SK-N-SH (cell line): ENCODE measurements at regions not wholly inside any gene's neighbourhood (a gene's known extent, or its start where the extent isn't known, plus 50 kb on each side); places are given as distances from the start of the nearest gene placed in this dataset.

ENCODE experiments used
- EZH2phosphoT487 ChIP-seq: fragments of 200-600 bp; sonication (generic); IDR thresholded peaks from 2 replicates; pipeline ENCODE4 v1.6.1; 2017; ENCODE audit warnings: low read depth, mixed run types, mild to moderate bottlenecking, antibody characterized with exemption, moderate library complexity, borderline replicate concordance
- GABPA ChIP-seq: IDR thresholded peaks from 2 replicates; pipeline ENCODE4 v1.4.0; 2012; ENCODE audit warnings: low read depth, mild to moderate bottlenecking
- GATA2 ChIP-seq: sonication (generic); formaldehyde crosslinking; IDR thresholded peaks from 2 replicates; pipeline ENCODE4 v1.5.0; 2020; ENCODE audit warnings: mild to moderate bottlenecking, missing genetic modification reagents
- JUND ChIP-seq: IDR thresholded peaks from 2 replicates; pipeline ENCODE4 v1.4.0; 2012
- MXI1 ChIP-seq: IDR thresholded peaks from 2 replicates; pipeline ENCODE4 v1.6.1; 2012; ENCODE audit warnings: mild to moderate bottlenecking, low read depth, low read length, improper control_type of control experiment
- NFIC ChIP-seq: IDR thresholded peaks from 2 replicates; pipeline ENCODE4 v1.4.0; 2012; ENCODE audit warnings: borderline replicate concordance
- POLR2AphosphoS5 ChIP-seq: IDR thresholded peaks from 2 replicates; pipeline ENCODE4 v1.6.1; 2012; ENCODE audit warnings: low read depth, low read length
- SIN3A ChIP-seq: IDR thresholded peaks from 2 replicates; pipeline ENCODE4 v1.6.1; 2012; ENCODE audit warnings: low read depth, mild to moderate bottlenecking, low read length, moderate library complexity, borderline replicate concordance
- SMC3 ChIP-seq: IDR thresholded peaks from 2 replicates; pipeline ENCODE4 v1.6.1; 2012; ENCODE audit warnings: low read depth, low read length, improper control_type of control experiment
- YY1 ChIP-seq: IDR thresholded peaks from 2 replicates; pipeline ENCODE4 v1.4.0; 2012; ENCODE audit warnings: low read depth, mild to moderate bottlenecking
- TF ChIP-seq, protein P1 (sequence below): fragments of 200-600 bp; sonication (generic); IDR thresholded peaks from 2 replicates; pipeline ENCODE4 v1.6.1; 2017; ENCODE audit warnings: antibody characterized with exemption, mild to moderate bottlenecking, moderate library complexity
- TF ChIP-seq, protein P2 (sequence below): IDR thresholded peaks from 2 replicates; pipeline ENCODE4 v1.6.1; 2012; ENCODE audit warnings: mild to moderate bottlenecking, low read depth, low read length, moderate library complexity

DNA sequence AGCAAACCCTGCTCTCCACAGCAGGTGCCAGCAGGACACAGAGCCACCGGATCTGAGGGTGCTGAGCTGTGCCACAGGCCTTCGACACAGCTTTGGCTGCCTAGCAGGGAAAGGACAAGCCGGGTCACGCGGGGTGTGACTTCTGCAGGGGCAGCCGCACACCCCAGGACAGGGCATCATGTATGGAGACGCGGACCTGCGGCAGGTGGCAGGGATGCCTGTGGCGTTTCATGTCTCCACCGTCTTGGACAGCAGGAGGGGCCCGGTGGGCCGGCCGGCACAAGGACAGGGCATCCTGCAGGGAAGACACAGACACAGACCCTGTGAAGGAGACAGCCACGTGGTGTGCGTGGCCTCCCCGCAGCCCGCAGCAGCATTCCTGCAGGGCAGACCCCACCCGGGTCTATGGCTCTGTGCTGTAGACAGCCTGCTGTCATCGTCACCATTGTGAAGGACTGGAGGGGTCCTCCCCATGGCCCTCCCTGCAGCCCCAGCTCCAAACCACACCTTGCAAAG, 109.2 kb downstream of the PDGFA start:
- TF ChIP-seq YY1 (no peak), NFIC (no peak), MXI1 (no peak), GABPA (no peak), POLR2AphosphoS5 (no peak), EZH2phosphoT487 (no peak), GATA2 (CRISPR knock-in tag) (no peak), JUND (no peak), SMC3 (no peak), SIN3A (no peak)
- TF ChIP-seq, protein P1, sequence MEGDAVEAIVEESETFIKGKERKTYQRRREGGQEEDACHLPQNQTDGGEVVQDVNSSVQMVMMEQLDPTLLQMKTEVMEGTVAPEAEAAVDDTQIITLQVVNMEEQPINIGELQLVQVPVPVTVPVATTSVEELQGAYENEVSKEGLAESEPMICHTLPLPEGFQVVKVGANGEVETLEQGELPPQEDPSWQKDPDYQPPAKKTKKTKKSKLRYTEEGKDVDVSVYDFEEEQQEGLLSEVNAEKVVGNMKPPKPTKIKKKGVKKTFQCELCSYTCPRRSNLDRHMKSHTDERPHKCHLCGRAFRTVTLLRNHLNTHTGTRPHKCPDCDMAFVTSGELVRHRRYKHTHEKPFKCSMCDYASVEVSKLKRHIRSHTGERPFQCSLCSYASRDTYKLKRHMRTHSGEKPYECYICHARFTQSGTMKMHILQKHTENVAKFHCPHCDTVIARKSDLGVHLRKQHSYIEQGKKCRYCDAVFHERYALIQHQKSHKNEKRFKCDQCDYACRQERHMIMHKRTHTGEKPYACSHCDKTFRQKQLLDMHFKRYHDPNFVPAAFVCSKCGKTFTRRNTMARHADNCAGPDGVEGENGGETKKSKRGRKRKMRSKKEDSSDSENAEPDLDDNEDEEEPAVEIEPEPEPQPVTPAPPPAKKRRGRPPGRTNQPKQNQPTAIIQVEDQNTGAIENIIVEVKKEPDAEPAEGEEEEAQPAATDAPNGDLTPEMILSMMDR, result no peak
- TF ChIP-seq, protein P2, sequence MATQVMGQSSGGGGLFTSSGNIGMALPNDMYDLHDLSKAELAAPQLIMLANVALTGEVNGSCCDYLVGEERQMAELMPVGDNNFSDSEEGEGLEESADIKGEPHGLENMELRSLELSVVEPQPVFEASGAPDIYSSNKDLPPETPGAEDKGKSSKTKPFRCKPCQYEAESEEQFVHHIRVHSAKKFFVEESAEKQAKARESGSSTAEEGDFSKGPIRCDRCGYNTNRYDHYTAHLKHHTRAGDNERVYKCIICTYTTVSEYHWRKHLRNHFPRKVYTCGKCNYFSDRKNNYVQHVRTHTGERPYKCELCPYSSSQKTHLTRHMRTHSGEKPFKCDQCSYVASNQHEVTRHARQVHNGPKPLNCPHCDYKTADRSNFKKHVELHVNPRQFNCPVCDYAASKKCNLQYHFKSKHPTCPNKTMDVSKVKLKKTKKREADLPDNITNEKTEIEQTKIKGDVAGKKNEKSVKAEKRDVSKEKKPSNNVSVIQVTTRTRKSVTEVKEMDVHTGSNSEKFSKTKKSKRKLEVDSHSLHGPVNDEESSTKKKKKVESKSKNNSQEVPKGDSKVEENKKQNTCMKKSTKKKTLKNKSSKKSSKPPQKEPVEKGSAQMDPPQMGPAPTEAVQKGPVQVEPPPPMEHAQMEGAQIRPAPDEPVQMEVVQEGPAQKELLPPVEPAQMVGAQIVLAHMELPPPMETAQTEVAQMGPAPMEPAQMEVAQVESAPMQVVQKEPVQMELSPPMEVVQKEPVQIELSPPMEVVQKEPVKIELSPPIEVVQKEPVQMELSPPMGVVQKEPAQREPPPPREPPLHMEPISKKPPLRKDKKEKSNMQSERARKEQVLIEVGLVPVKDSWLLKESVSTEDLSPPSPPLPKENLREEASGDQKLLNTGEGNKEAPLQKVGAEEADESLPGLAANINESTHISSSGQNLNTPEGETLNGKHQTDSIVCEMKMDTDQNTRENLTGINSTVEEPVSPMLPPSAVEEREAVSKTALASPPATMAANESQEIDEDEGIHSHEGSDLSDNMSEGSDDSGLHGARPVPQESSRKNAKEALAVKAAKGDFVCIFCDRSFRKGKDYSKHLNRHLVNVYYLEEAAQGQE, result no peak
